WTC11 (cell line): ENCODE measurements at regions not wholly inside any gene's neighbourhood (a gene's known extent, or its start where the extent isn't known, plus 50 kb on each side); places are given as distances from the start of the nearest gene placed in this dataset.

Experiments
- CTCF ChIP-seq: fragments of 200-600 bp; IDR thresholded peaks from 2 replicates; pipeline ENCODE4 v1.8.0; 2022; ENCODE audit warnings: antibody characterized with exemption
- NFE2L1 ChIP-seq: sonication (generic); formaldehyde crosslinking; IDR thresholded peaks from 2 replicates; pipeline ENCODE4 v1.8.1; 2023; ENCODE audit warnings: missing genetic modification reagents
- TEAD1 ChIP-seq: sonication (generic); formaldehyde crosslinking; IDR thresholded peaks from 2 replicates; pipeline ENCODE4 v1.8.0; 2022; ENCODE audit warnings: mild to moderate bottlenecking, missing genetic modification reagents
- TEAD4 ChIP-seq: sonication (generic); formaldehyde crosslinking; IDR thresholded peaks from 2 replicates; pipeline ENCODE4 v1.8.0; 2022; ENCODE audit warnings: mild to moderate bottlenecking, missing genetic modification reagents
- TF ChIP-seq, protein P1 (sequence below): sonication (generic); formaldehyde crosslinking; conservative IDR thresholded peaks from 2 replicates; pipeline ENCODE4 v1.8.1; 2022; ENCODE audit warnings: mild to moderate bottlenecking, missing genetic modification reagents

- TF ChIP-seq CTCF: no peak
- TF ChIP-seq, protein P1, sequence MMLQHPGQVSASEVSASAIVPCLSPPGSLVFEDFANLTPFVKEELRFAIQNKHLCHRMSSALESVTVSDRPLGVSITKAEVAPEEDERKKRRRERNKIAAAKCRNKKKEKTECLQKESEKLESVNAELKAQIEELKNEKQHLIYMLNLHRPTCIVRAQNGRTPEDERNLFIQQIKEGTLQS (CRISPR knock-in tag): no peak
- TF ChIP-seq TEAD4 (CRISPR knock-in tag): no peak
- TF ChIP-seq NFE2L1 (CRISPR knock-in tag): no peak
- no peak for TF ChIP-seq TEAD1 (CRISPR knock-in tag)
Observed at GRCh38 chr18:30889519-30890301, 152.8 kb downstream of the DSC3 start.
